ENCODE measurements at regions not wholly inside any gene's neighbourhood (a gene's known extent, or its start where the extent isn't known, plus 50 kb on each side); places are given as distances from the start of the nearest gene placed in this dataset.

GRCh38 chr2:78778756-78779510 is 246.6 kb upstream of the REG3G start:
- no peak for DNase-seq (ENCODE audit: low read depth)
- no peak for TF ChIP-seq MAX (IDR thresholded peaks at IDR 0.05; ENCODE audit: low read depth, low read length)
- H3K4me3 ChIP-seq (ENCODE audit: low read depth, low read length): no peak overlapping the region

- no peak for TF ChIP-seq POLR2A (IDR thresholded peaks at IDR 0.05; ENCODE audit: extremely low read depth, insufficient read length)
- no peak for TF ChIP-seq MAX (IDR thresholded peaks at IDR 0.05; ENCODE audit: low read depth, low read length)
- TF ChIP-seq MYC (IDR thresholded peaks at IDR 0.05; ENCODE audit: low read depth, low read length): no peak
- no peak for TF ChIP-seq CTCF (IDR thresholded peaks at IDR 0.05; ENCODE audit: low read depth, low read length)
- no peak for DNase-seq (ENCODE audit: low read depth)
- H3K4me3 ChIP-seq (ENCODE audit: low read depth, low read length): no peak overlapping the region
These were observed 245.7 kb upstream of the REG3G start for GRCh38 chr2:78779761-78780160.

- no peak overlapping the region for H3K4me3 ChIP-seq (ENCODE audit: low read depth, low read length)
These were observed 245.2 kb upstream of the REG3G start for GRCh38 chr2:78780256-78780655.

GRCh38 chr2:78780864-78781583 is 244.5 kb upstream of the REG3G start:
- no peak for TF ChIP-seq MAX (IDR thresholded peaks at IDR 0.05; ENCODE audit: low read depth, low read length)
- no peak for TF ChIP-seq CTCF (IDR thresholded peaks at IDR 0.05; ENCODE audit: low read depth, low read length)
- TF ChIP-seq POLR2A (IDR thresholded peaks at IDR 0.05; ENCODE audit: extremely low read depth, insufficient read length): no peak
- no peak for TF ChIP-seq MYC (IDR thresholded peaks at IDR 0.05; ENCODE audit: low read depth, low read length)
- no peak for DNase-seq (ENCODE audit: low read depth)
- H3K4me3 ChIP-seq (ENCODE audit: low read depth, low read length): no peak overlapping the region

More at GRCh38 chr2:78780256-78780655, 245.2 kb upstream of the REG3G start:
- no peak for TF ChIP-seq MYC (IDR thresholded peaks at IDR 0.05; ENCODE audit: low read depth, low read length)
- no peak for TF ChIP-seq POLR2A (IDR thresholded peaks at IDR 0.05; ENCODE audit: extremely low read depth, insufficient read length)
- no peak for DNase-seq (ENCODE audit: low read depth)

DNA sequence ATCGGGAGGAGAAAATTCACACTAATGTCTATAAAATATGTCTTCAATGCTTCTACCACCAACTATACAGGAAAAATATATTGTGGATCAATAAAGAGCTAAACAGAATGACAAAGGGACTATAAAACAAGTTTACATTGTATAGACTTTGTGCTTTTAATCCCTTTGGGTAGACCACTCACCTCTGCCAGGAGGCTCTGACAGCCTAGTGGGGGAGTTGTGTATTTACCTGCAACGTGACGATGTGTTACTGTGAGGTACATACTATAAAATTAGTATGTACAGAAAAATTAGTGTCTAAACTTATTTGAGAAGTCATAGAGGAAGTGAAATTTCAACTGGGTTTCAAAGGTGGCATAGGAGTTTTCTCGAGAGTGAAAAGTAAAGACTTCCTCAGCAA is 243.3 kb upstream of the REG3G start:
- no peak overlapping the region for H3K4me3 ChIP-seq (ENCODE audit: low read depth, low read length)
- DNase-seq (ENCODE audit: low read depth): no peak
- TF ChIP-seq MAX (IDR thresholded peaks at IDR 0.05; ENCODE audit: low read depth, low read length) (no peak), POLR2A (IDR thresholded peaks at IDR 0.05; ENCODE audit: extremely low read depth, insufficient read length) (no peak), MYC (IDR thresholded peaks at IDR 0.05; ENCODE audit: low read depth, low read length) (no peak), CTCF (IDR thresholded peaks at IDR 0.05; ENCODE audit: low read depth, low read length) (no peak)

- DNase-seq (ENCODE audit: low read depth): no peak
- no peak overlapping the region for H3K4me3 ChIP-seq (ENCODE audit: low read depth, low read length)
- TF ChIP-seq MAX (IDR thresholded peaks at IDR 0.05; ENCODE audit: low read depth, low read length) (no peak), MYC (IDR thresholded peaks at IDR 0.05; ENCODE audit: low read depth, low read length) (no peak), POLR2A (IDR thresholded peaks at IDR 0.05; ENCODE audit: extremely low read depth, insufficient read length) (no peak), CTCF (IDR thresholded peaks at IDR 0.05; ENCODE audit: low read depth, low read length) (no peak)
These were observed 213.4 kb upstream of the REG3G start for GRCh38 chr2:78811955-78812610.

Measured in NB4 (cell line).